Spleen (tissue), 7 donors: ENCODE measurements at regions not wholly inside any gene's neighbourhood (a gene's known extent, or its start where the extent isn't known, plus 50 kb on each side); places are given as distances from the start of the nearest gene placed in this dataset.

ENCODE experiments used
- CTCF ChIP-seq, 11 experiments: fragments of 200-600 bp in 7 of 11; fragments of 450-650 bp in 4 of 11; sonication (generic) in 4 of 11; IDR thresholded peaks in 8 of 11; conservative IDR thresholded peaks in 3 of 11; 1 replicate in 7 of 11; 2 replicates in 4 of 11; pipeline versions ENCODE4 v1.4.0 to v1.8.0; 2016 to 2021; ENCODE audit warnings: antibody characterized with exemption in 11 of 11, inconsistent platforms in 4 of 11, mild to moderate bottlenecking in 1 of 11
- POLR2A ChIP-seq, 3 donors: fragments of 450-650 bp; IDR thresholded peaks; one replicate each; pipeline ENCODE4 v1.5.1; 2017; ENCODE audit warnings: antibody characterized with exemption in 3 of 3, mild to moderate bottlenecking in 1 of 3
- POLR2AphosphoS5 ChIP-seq, 3 donors: sonication (generic); formaldehyde crosslinking; IDR thresholded peaks; one replicate each; pipeline ENCODE4 v1.5.1; 2017; ENCODE audit warnings: antibody characterized with exemption in 3 of 3
- donor health status: DM: no; HTN: no; CAD: no; lungs with moderate emphysema.
- donor health status: DM: no; HTN: no; CAD: no.
- donor health status: DM: no; HTN: no; CAD: no.

- TF ChIP-seq CTCF (IDR thresholded peaks at IDR 0.05 in 8 of 11, conservative IDR thresholded peaks at IDR 0.05 in 3 of 11) (no peak), POLR2A (IDR thresholded peaks at IDR 0.05) (no peak), POLR2AphosphoS5 (IDR thresholded peaks at IDR 0.05) (no peak)
Observed at GRCh38 chr3:76826861-76827260, 213.0 kb upstream of the ROBO2 start.
